B cell (primary cell): ENCODE measurements at regions not wholly inside any gene's neighbourhood (a gene's known extent, or its start where the extent isn't known, plus 50 kb on each side); places are given as distances from the start of the nearest gene placed in this dataset.

Experiments used
- ATAC-seq: fragments of 200-7000 bp; cut with Tn5 transposase; one replicate; pipeline ENCODE4 v1.10.0; 2021; ENCODE audit warnings: low read depth, mild to moderate bottlenecking, moderate number of reproducible peaks, moderate library complexity
- CTCF ChIA-PET: fragments of 350-600 bp; sonication (Branson Sonifier 250); formaldehyde crosslinking; loops from one replicate; lab custom pipeline; 2021; ENCODE audit warnings: antibody characterized with exemption, inconsistent platforms; lab: Charles Lee
- POLR2A ChIA-PET: fragments of 350-600 bp; sonication (Branson Sonifier 250); formaldehyde crosslinking; loops from one replicate; lab custom pipeline; 2021; ENCODE audit warnings: antibody characterized with exemption; lab: Charles Lee
- DNase-seq: peaks from one replicate; pipeline ENCODE4 v3.0.0; 2013
- H2AFZ ChIP-seq: 2 replicates; pipeline ENCODE4 v1.6.1; 2012; ENCODE audit warnings: mild to moderate bottlenecking, low read depth, low read length; ENCODE audit not compliant: insufficient read depth, poor library complexity, severe bottlenecking
- H3K27ac ChIP-seq, 2 donors: 1 replicate in 1 of 2; 2 replicates in 1 of 2; pipeline ENCODE4 v1.5.1; 2012 to 2013; ENCODE audit warnings: low read length in 2 of 2, mild to moderate bottlenecking in 2 of 2, moderate library complexity in 1 of 2
- H3K27me3 ChIP-seq, 4 experiments: fragments of 200-600 bp in 1 of 4; sonication (generic) in 1 of 4; replicated peaks in 1 of 4; 1 replicate in 2 of 4; 2 replicates in 2 of 4; pipeline versions ENCODE4 v1.6.1 to v1.7.0; 2013 to 2016; ENCODE audit warnings: low read length in 3 of 4, mild to moderate bottlenecking in 2 of 4, mixed read lengths in 1 of 4, moderate library complexity in 1 of 4; ENCODE audit not compliant: insufficient read depth in 4 of 4, control insufficient read depth in 3 of 4; ENCODE audit errors: control extremely low read depth in 1 of 4
- H3K36me3 ChIP-seq, 2 experiments: replicated peaks in 1 of 2; 1 replicate in 1 of 2; 2 replicates in 1 of 2; pipeline versions ENCODE4 v1.6.1 to v1.7.1; 2013; ENCODE audit warnings: low read length in 1 of 2; ENCODE audit not compliant: insufficient read depth in 2 of 2, control insufficient read depth in 1 of 2; ENCODE audit errors: control extremely low read depth in 1 of 2, extremely low read depth in 1 of 2
- H3K4me1 ChIP-seq, 2 donors: fragments of 200-600 bp in 1 of 2; sonication (generic) in 1 of 2; 1 replicate in 1 of 2; 2 replicates in 1 of 2; pipeline versions ENCODE4 v1.5.1 to v1.6.1; 2013 to 2017; ENCODE audit warnings: low read length in 2 of 2; ENCODE audit not compliant: control insufficient read depth in 2 of 2, insufficient read depth in 2 of 2
- H3K4me2 ChIP-seq: replicated peaks from 2 replicates; pipeline ENCODE3; 2012; ENCODE audit warnings: mild to moderate bottlenecking, low read depth, low read length; ENCODE audit not compliant: poor library complexity, severe bottlenecking
- H3K4me3 ChIP-seq, 5 experiments: fragments of 200-600 bp in 1 of 5; sonication (generic) in 1 of 5; 1 replicate in 3 of 5; 2 replicates in 2 of 5; pipeline versions ENCODE4 v1.5.1 to v1.7.0; 2011 to 2016; ENCODE audit warnings: low read length in 4 of 5, mild to moderate bottlenecking in 4 of 5, low read depth in 2 of 5, control low read depth in 1 of 5, moderate library complexity in 1 of 5; ENCODE audit not compliant: insufficient read depth in 1 of 5; ENCODE audit errors: control extremely low read depth in 1 of 5, extremely low read depth in 1 of 5
- H3K79me2 ChIP-seq: fragments of 200-600 bp; sonication (generic); one replicate; pipeline ENCODE4 v1.6.0; 2016; ENCODE audit warnings: low read length; ENCODE audit not compliant: control insufficient read depth, insufficient read depth
- H3K9ac ChIP-seq: fragments of 200-600 bp; sonication (generic); 2 replicates; pipeline ENCODE4 v1.6.1; 2017; ENCODE audit warnings: mild to moderate bottlenecking, low read length, moderate library complexity
- H3K9me3 ChIP-seq, 3 donors: one replicate each; pipeline versions ENCODE4 v1.6.1 to v1.7.1; 2013; ENCODE audit warnings: low read length in 2 of 3; ENCODE audit not compliant: control insufficient read depth in 2 of 3, insufficient read depth in 1 of 3; ENCODE audit errors: control extremely low read depth in 1 of 3
- H4K20me1 ChIP-seq: 2 replicates; pipeline ENCODE4 v1.6.0; 2012; ENCODE audit warnings: mild to moderate bottlenecking, low read length; ENCODE audit not compliant: insufficient read depth, control insufficient read depth, poor library complexity, severe bottlenecking
- H3K27ac Mint-ChIP-seq: one replicate; pipeline ENCODE4 v1.8.0; 2021; ENCODE audit warnings: mixed read lengths
- H3K27me3 Mint-ChIP-seq: one replicate; pipeline ENCODE4 v1.8.0; 2021; ENCODE audit warnings: mixed read lengths
- H3K4me1 Mint-ChIP-seq: one replicate; pipeline ENCODE4 v1.8.0; 2021; ENCODE audit warnings: mixed read lengths
- H3K4me3 Mint-ChIP-seq: one replicate; pipeline ENCODE4 v1.8.0; 2021; ENCODE audit warnings: mixed read lengths
- H3K9me3 Mint-ChIP-seq: one replicate; pipeline ENCODE4 v1.8.0; 2022; ENCODE audit warnings: mixed read lengths; ENCODE audit not compliant: insufficient read depth
- EZH2 ChIP-seq: IDR thresholded peaks from 2 replicates; pipeline ENCODE4 v1.6.1; 2012; ENCODE audit warnings: borderline replicate concordance, low read depth, mild to moderate bottlenecking, moderate library complexity, low read length; ENCODE audit not compliant: insufficient read depth, poor library complexity, severe bottlenecking
- WGBS: methylation state at CpG from one replicate; pipeline ENCODE4 v1.1.5; 2013; ENCODE audit warnings: missing lambda C conversion rate; ENCODE audit not compliant: insufficient coverage; 5-methylcytosine and 5-hydroxymethylcytosine counted together
- intact Hi-C: fragments of 100-400 bp; cut with micrococcal nuclease; formaldehyde crosslinking; loops from one replicate; pipeline ENCODE4 v1.10.0; 2022
- TF ChIP-seq, protein P1 (sequence below): fragments of 200-600 bp; IDR thresholded peaks from one replicate; pipeline ENCODE4 v1.8.0; 2022; ENCODE audit warnings: antibody characterized with exemption, mild to moderate bottlenecking

DNA sequence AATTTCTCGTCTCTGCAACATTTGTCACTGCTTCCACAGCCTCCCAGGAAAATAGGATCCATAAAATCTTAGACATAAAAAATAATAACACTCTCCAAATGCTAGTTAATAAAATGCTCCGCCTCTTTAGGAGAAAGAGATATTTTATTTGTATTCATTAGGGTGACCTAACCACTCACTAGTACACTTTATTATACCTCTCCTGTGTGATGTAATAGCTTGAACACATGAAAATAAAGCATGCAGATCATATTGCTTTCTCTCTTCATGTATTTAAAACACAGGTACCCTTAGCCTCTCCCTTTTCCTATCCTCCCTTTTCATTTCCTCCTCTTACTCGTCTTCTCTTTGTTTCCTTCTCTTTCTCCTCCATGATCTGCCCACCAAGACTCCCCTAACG is 694.2 kb downstream of the EPHA4 start:
- no peaks in the 10 kb centered on the region for H3K27me3 Mint-ChIP-seq
- TF ChIP-seq EZH2 = no peak
- TF ChIP-seq, protein P1, sequence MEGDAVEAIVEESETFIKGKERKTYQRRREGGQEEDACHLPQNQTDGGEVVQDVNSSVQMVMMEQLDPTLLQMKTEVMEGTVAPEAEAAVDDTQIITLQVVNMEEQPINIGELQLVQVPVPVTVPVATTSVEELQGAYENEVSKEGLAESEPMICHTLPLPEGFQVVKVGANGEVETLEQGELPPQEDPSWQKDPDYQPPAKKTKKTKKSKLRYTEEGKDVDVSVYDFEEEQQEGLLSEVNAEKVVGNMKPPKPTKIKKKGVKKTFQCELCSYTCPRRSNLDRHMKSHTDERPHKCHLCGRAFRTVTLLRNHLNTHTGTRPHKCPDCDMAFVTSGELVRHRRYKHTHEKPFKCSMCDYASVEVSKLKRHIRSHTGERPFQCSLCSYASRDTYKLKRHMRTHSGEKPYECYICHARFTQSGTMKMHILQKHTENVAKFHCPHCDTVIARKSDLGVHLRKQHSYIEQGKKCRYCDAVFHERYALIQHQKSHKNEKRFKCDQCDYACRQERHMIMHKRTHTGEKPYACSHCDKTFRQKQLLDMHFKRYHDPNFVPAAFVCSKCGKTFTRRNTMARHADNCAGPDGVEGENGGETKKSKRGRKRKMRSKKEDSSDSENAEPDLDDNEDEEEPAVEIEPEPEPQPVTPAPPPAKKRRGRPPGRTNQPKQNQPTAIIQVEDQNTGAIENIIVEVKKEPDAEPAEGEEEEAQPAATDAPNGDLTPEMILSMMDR = no peak
- H2AFZ ChIP-seq = no peak overlapping the region
- no peaks in the 10 kb centered on the region for H3K79me2 ChIP-seq
- POLR2A ChIA-PET = no interaction called here
- no peaks in the 10 kb centered on the region for H3K4me1 ChIP-seq
- no peaks in the 10 kb centered on the region for H3K36me3 ChIP-seq
- no peak overlapping the region for H3K27ac ChIP-seq
- no peaks in the 10 kb centered on the region for H4K20me1 ChIP-seq
- no peak overlapping the region for H3K27ac Mint-ChIP-seq
- H3K4me3 Mint-ChIP-seq = no peak overlapping the region
- DNase-seq = no peak
- no peaks in the 10 kb centered on the region for H3K4me1 Mint-ChIP-seq
- H3K9me3 Mint-ChIP-seq = no peaks in the 10 kb centered on the region
- intact Hi-C loops = no loop called here
- no peak overlapping the region for H3K4me2 ChIP-seq
- WGBS = 60% methylated on average over 1 of the region's 4 CpGs
- H3K4me3 ChIP-seq = no peak overlapping the region
- CTCF ChIA-PET = no interaction called here
- ATAC-seq = no peak
- no peak overlapping the region for H3K9ac ChIP-seq
- H3K9me3 ChIP-seq = no peaks in the 10 kb centered on the region
- H3K27me3 ChIP-seq = no peaks in the 10 kb centered on the region

DNA sequence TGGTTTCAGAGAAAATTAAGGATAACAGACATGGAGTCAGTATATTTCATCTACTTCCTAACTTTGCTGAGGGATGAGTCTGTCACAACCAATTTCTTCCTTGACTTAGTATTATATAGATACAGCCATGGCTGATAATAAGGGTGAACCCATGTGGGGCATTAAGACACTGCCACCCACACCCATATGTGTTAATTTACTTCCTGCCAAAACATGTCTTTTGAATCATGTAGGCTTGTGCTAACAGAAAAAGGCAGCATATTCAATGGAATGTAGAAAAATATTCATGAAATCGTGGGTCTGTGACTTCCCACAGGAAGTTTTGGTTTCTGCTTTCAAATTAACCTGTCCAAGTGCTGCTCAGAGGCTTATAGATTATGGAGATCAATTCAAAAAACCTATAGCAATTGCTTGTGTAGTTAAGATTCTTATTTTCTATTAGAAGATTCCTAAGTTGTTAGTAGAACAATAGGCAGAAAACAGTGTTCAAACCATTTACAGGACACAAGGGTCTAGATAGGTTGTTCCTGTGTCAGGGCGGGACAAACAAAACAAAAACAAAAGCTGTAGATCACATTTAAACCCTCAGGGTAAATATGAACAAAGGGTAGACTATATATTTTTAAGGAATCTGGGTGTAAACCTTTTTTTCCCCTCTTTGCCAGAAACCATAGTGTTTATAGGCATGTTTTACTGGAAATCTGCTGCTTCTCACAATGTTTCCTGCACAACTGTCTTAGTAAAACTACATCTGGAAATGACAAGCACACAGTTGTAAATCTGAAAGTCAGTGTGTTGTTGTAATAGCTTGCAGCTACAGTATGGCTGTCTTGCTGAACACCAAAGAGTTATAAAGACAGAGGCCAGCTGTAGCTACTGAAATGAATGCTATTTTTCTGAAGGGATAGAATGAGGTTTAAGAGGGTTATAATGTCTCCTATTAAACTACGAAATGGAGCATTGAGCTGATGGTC is 691.2 kb downstream of the EPHA4 start:
- Mint-ChIP-seq H3K27me3 (no peaks in the 10 kb centered on the region), H3K27ac (no peak overlapping the region), H3K4me1 (no peaks in the 10 kb centered on the region), H3K9me3 (no peaks in the 10 kb centered on the region), H3K4me3 (no peak overlapping the region)
- no peak overlapping the region for H2AFZ ChIP-seq
- no peak overlapping the region for H3K4me3 ChIP-seq
- no peak overlapping the region for H3K27ac ChIP-seq
- TF ChIP-seq, protein P1 = no peak
- TF ChIP-seq EZH2 = no peak
- WGBS = 60% methylated on average over 1 of the region's 3 CpGs
- no peak overlapping the region for H3K9ac ChIP-seq
- H3K36me3 ChIP-seq = no peaks in the 10 kb centered on the region
- no peaks in the 10 kb centered on the region for H3K9me3 ChIP-seq
- DNase-seq (no peak), ATAC-seq (no peak)
- ChIA-PET CTCF (no interaction called here), POLR2A (no interaction called here)
- no peak overlapping the region for H3K4me2 ChIP-seq
- no peaks in the 10 kb centered on the region for H3K79me2 ChIP-seq
- no peaks in the 10 kb centered on the region for H3K27me3 ChIP-seq
- intact Hi-C loops = no loop called here
- no peaks in the 10 kb centered on the region for H3K4me1 ChIP-seq
- H4K20me1 ChIP-seq = no peaks in the 10 kb centered on the region
